ENCODE measurements at regions not wholly inside any gene's neighbourhood (a gene's known extent, or its start where the extent isn't known, plus 50 kb on each side); places are given as distances from the start of the nearest gene placed in this dataset.

- TF ChIP-seq NFATC3 (CRISPR knock-in tag; IDR thresholded peaks at IDR 0.05) (no peak), XRCC5 (optimal IDR thresholded peaks at IDR 0.05; ENCODE audit: low read length) (no peak)
Observed at GRCh38 chr15:101560722-101561583, 71.4 kb upstream of the PCSK6 start (continued).

DNA sequence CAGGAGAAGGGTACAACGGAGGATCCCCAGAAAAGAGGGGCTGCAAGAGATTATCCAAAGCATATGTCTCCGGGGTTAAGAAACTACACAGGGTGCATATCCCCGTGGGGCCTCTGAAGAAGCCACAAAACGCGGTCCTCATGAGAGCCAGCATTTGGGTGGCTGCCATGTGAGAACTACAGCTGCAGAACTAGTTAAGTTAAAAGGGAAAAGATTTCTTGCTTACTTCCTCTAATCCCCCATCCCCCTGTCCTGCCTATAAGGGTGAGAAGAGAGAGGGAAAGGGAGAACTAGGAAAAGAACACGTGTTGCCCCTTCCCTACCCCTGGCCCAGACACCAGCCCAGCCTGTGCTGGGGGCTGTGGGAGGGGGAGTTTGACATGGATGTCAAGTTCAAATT is 70.4 kb upstream of the PCSK6 start:
- H3K27me3 ChIP-seq (ENCODE audit: control insufficient read depth in 1 of 2, insufficient read depth in 2 of 2, low read length in 2 of 2), result 0 out of 5 replicates have a peak, but pooled peaks cover 0 to 1% of the 10 kb centered on the region in 2 experiments
- BruUV-seq (replicated peaks), result no TSS peak
- H3K9me3 ChIP-seq (ENCODE audit: low read length), result no peaks in the 10 kb centered on the region
- no peak overlapping the region for H3K27ac ChIP-seq (ENCODE audit: extremely low read length, insufficient read depth, low read length)
- H3K4me1 ChIP-seq (ENCODE audit: insufficient read depth, low read length), result peaks cover 31% of the 10 kb centered on the region
- intact Hi-C loops (cut with micrococcal nuclease; ENCODE audit: unreplicated experiment) (no loop called here), in situ Hi-C loops (cut with HindIII; ENCODE audit: extremely low pct_ligation_motif_present, low pct_unique_long_range_greater_than_20kb) (no loop called here)
- no peak overlapping the region for H3K9ac ChIP-seq (ENCODE audit: insufficient read depth, low read depth, low read length)
- WGBS (ENCODE audit: low lambda C conversion rate), result 78% methylated on average over 6 of the region's 6 CpGs
- CTCF ChIA-PET (ENCODE audit: low intra/inter-chr PET ratio, low total read pairs), result no interaction called here
- no peaks in the 10 kb centered on the region for H4K20me1 ChIP-seq (ENCODE audit: insufficient read depth, low read length)
- no peaks in the 10 kb centered on the region for H3K79me2 ChIP-seq (ENCODE audit: insufficient read depth, low read length)
- ATAC-seq (no peak), DNase-seq (ENCODE audit: low spot score) (no peak), FAIRE-seq (no peak)
- H3K4me3 ChIP-seq (replicated peaks in 1 of 3; ENCODE audit: insufficient read depth in 1 of 3, low read depth in 2 of 3, low read length in 3 of 3), result no peak overlapping the region
- no peak overlapping the region for H2AFZ ChIP-seq (ENCODE audit: low read length)
- POLR2A ChIA-PET, result no interaction called here
- TF ChIP-seq RAD51 (IDR thresholded peaks at IDR 0.05; ENCODE audit: borderline replicate concordance) (no peak), ARNTL (CRISPR knock-in tag; IDR thresholded peaks at IDR 0.05) (no peak), ZNF772 (CRISPR knock-in tag; IDR thresholded peaks at IDR 0.05) (no peak), MAFK (conservative IDR thresholded peaks at IDR 0.05 in 1 of 2, IDR thresholded peaks at IDR 0.05 in 1 of 2; ENCODE audit: low read length in 2 of 2) (no peak), ZNF446 (CRISPR knock-in tag; IDR thresholded peaks at IDR 0.05) (no peak), ZNF124 (CRISPR knock-in tag; IDR thresholded peaks at IDR 0.05) (no peak), THAP11 (CRISPR knock-in tag; IDR thresholded peaks at IDR 0.05) (no peak)
- TF ChIP-seq, protein P1, sequence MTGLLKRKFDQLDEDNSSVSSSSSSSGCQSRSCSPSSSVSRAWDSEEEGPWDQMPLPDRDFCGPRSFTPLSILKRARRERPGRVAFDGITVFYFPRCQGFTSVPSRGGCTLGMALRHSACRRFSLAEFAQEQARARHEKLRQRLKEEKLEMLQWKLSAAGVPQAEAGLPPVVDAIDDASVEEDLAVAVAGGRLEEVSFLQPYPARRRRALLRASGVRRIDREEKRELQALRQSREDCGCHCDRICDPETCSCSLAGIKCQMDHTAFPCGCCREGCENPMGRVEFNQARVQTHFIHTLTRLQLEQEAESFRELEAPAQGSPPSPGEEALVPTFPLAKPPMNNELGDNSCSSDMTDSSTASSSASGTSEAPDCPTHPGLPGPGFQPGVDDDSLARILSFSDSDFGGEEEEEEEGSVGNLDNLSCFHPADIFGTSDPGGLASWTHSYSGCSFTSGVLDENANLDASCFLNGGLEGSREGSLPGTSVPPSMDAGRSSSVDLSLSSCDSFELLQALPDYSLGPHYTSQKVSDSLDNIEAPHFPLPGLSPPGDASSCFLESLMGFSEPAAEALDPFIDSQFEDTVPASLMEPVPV (CRISPR knock-in tag; IDR thresholded peaks at IDR 0.05), result no peak
- H3K36me3 ChIP-seq (replicated peaks in 1 of 2; ENCODE audit: control insufficient read depth in 1 of 2, insufficient read depth in 2 of 2, low read length in 2 of 2), result peaks cover 0 to 5% of the 10 kb centered on the region in 2 experiments; a peak in 1 of 5 replicates
- no peak overlapping the region for H3K4me2 ChIP-seq (ENCODE audit: low read depth, low read length)
